ENCODE measurements at regions not wholly inside any gene's neighbourhood (a gene's known extent, or its start where the extent isn't known, plus 50 kb on each side); places are given as distances from the start of the nearest gene placed in this dataset.

GRCh38 chr9:119441338-119441737 is 72.1 kb upstream of the BRINP1 start:
- no peak overlapping the region for H3K27ac ChIP-seq (ENCODE audit: insufficient read depth, low read depth, low read length, poor library complexity, severe bottlenecking)
- WGBS, 2 experiments: 0 to 17% methylated on average over 1 to 2 of the region's 2 CpGs

GRCh38 chr9:119436261-119436660 is 67.0 kb upstream of the BRINP1 start:
- H3K4me1 ChIP-seq (ENCODE audit: control insufficient read depth, insufficient read depth, low read length): peaks cover 2% of the 10 kb centered on the region
- no peaks in the 10 kb centered on the region for H3K27me3 ChIP-seq (ENCODE audit: control insufficient read depth, insufficient read depth, low read length, poor library complexity, severe bottlenecking)
- H3K9me3 ChIP-seq (ENCODE audit: control insufficient read depth, low read length): no peaks in the 10 kb centered on the region
- H3K4me3 ChIP-seq (ENCODE audit: insufficient read depth, low read depth, low read length): no peak overlapping the region
- no peak overlapping the region for H3K27ac ChIP-seq (ENCODE audit: insufficient read depth, low read depth, low read length, poor library complexity, severe bottlenecking)
- no peaks in the 10 kb centered on the region for H3K36me3 ChIP-seq (ENCODE audit: control insufficient read depth, insufficient read depth, low read length)
- WGBS, 2 experiments: 92 to 94% methylated on average over 2 of the region's 2 CpGs

More at GRCh38 chr9:119441338-119441737, 72.1 kb upstream of the BRINP1 start:
- H3K9me3 ChIP-seq (ENCODE audit: control insufficient read depth, low read length): no peaks in the 10 kb centered on the region
- H3K4me3 ChIP-seq (ENCODE audit: insufficient read depth, low read depth, low read length): no peak overlapping the region
- H3K4me1 ChIP-seq (ENCODE audit: control insufficient read depth, insufficient read depth, low read length): peaks cover 3% of the 10 kb centered on the region
- H3K36me3 ChIP-seq (ENCODE audit: control insufficient read depth, insufficient read depth, low read length): no peaks in the 10 kb centered on the region
- no peaks in the 10 kb centered on the region for H3K27me3 ChIP-seq (ENCODE audit: control insufficient read depth, insufficient read depth, low read length, poor library complexity, severe bottlenecking)

GRCh38 chr9:119435076-119435475 is 65.8 kb upstream of the BRINP1 start:
- Histone ChIP-seq H3K4me3 (ENCODE audit: insufficient read depth, low read depth, low read length) (no peak overlapping the region), H3K27ac (ENCODE audit: insufficient read depth, low read depth, low read length, poor library complexity, severe bottlenecking) (no peak overlapping the region), H3K27me3 (ENCODE audit: control insufficient read depth, insufficient read depth, low read length, poor library complexity, severe bottlenecking) (no peaks in the 10 kb centered on the region), H3K36me3 (ENCODE audit: control insufficient read depth, insufficient read depth, low read length) (no peaks in the 10 kb centered on the region), H3K9me3 (ENCODE audit: control insufficient read depth, low read length) (no peaks in the 10 kb centered on the region), H3K4me1 (ENCODE audit: control insufficient read depth, insufficient read depth, low read length) (no peaks in the 10 kb centered on the region)
- WGBS, 2 experiments: 75 to 88% methylated on average over 1 of the region's 1 CpG

- Histone ChIP-seq H3K27ac (ENCODE audit: insufficient read depth, low read depth, low read length, poor library complexity, severe bottlenecking) (no peak overlapping the region), H3K9me3 (ENCODE audit: control insufficient read depth, low read length) (no peaks in the 10 kb centered on the region), H3K36me3 (ENCODE audit: control insufficient read depth, insufficient read depth, low read length) (no peaks in the 10 kb centered on the region), H3K4me3 (ENCODE audit: insufficient read depth, low read depth, low read length) (no peak overlapping the region), H3K4me1 (ENCODE audit: control insufficient read depth, insufficient read depth, low read length) (no peaks in the 10 kb centered on the region), H3K27me3 (ENCODE audit: control insufficient read depth, insufficient read depth, low read length, poor library complexity, severe bottlenecking) (no peaks in the 10 kb centered on the region)
- 93 to 100% methylated on average over 2 of the region's 2 CpGs for WGBS, 2 experiments
These were observed 63.2 kb upstream of the BRINP1 start for GRCh38 chr9:119432428-119432827.

GRCh38 chr9:119429302-119429701 is 60.1 kb upstream of the BRINP1 start:
- no peaks in the 10 kb centered on the region for H3K27me3 ChIP-seq (ENCODE audit: control insufficient read depth, insufficient read depth, low read length, poor library complexity, severe bottlenecking)
- H3K4me3 ChIP-seq (ENCODE audit: insufficient read depth, low read depth, low read length): no peak overlapping the region
- 93% methylated on average over 4 of the region's 4 CpGs for WGBS, 2 experiments
- H3K9me3 ChIP-seq (ENCODE audit: control insufficient read depth, low read length): no peaks in the 10 kb centered on the region
- H3K36me3 ChIP-seq (ENCODE audit: control insufficient read depth, insufficient read depth, low read length): no peaks in the 10 kb centered on the region
- H3K4me1 ChIP-seq (ENCODE audit: control insufficient read depth, insufficient read depth, low read length): no peaks in the 10 kb centered on the region
- no peak overlapping the region for H3K27ac ChIP-seq (ENCODE audit: insufficient read depth, low read depth, low read length, poor library complexity, severe bottlenecking)

- Histone ChIP-seq H3K9me3 (ENCODE audit: control insufficient read depth, low read length) (no peaks in the 10 kb centered on the region), H3K27ac (ENCODE audit: insufficient read depth, low read depth, low read length, poor library complexity, severe bottlenecking) (no peak overlapping the region), H3K4me3 (ENCODE audit: insufficient read depth, low read depth, low read length) (no peak overlapping the region), H3K36me3 (ENCODE audit: control insufficient read depth, insufficient read depth, low read length) (no peaks in the 10 kb centered on the region), H3K27me3 (ENCODE audit: control insufficient read depth, insufficient read depth, low read length, poor library complexity, severe bottlenecking) (no peaks in the 10 kb centered on the region), H3K4me1 (ENCODE audit: control insufficient read depth, insufficient read depth, low read length) (no peaks in the 10 kb centered on the region)
- WGBS, 2 experiments: 86 to 90% methylated on average over 2 of the region's 2 CpGs
These were observed 51.0 kb upstream of the BRINP1 start for GRCh38 chr9:119420231-119420630.

Data from ectodermal cell (in vitro differentiated cells).